ENCODE measurements at regions not wholly inside any gene's neighbourhood (a gene's known extent, or its start where the extent isn't known, plus 50 kb on each side); places are given as distances from the start of the nearest gene placed in this dataset.

DNA sequence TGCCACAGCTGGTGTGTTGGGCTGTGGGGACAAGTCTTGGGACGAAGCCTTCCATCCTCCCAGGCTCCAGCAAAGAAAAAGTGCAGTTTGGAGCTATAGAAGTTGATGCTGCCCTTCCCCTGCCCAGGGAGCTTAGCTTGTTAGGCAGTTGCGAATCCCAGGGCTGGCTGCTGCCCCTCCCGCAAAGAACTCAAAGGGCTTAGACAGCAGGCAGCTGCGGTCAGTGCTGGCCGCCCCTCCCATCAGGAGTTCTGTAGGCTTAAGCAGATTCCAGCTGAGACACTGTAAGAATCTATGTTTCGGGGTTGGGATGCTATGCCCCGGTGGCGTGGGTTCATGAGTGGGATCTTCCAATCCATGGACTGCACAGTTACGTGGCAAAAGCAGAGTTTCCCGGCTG lies 956.7 kb downstream of the GLUD2 start:
- TF ChIP-seq, protein P1, sequence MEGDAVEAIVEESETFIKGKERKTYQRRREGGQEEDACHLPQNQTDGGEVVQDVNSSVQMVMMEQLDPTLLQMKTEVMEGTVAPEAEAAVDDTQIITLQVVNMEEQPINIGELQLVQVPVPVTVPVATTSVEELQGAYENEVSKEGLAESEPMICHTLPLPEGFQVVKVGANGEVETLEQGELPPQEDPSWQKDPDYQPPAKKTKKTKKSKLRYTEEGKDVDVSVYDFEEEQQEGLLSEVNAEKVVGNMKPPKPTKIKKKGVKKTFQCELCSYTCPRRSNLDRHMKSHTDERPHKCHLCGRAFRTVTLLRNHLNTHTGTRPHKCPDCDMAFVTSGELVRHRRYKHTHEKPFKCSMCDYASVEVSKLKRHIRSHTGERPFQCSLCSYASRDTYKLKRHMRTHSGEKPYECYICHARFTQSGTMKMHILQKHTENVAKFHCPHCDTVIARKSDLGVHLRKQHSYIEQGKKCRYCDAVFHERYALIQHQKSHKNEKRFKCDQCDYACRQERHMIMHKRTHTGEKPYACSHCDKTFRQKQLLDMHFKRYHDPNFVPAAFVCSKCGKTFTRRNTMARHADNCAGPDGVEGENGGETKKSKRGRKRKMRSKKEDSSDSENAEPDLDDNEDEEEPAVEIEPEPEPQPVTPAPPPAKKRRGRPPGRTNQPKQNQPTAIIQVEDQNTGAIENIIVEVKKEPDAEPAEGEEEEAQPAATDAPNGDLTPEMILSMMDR (IDR thresholded peaks at IDR 0.05): no peak
- TF ChIP-seq POLR2A (IDR thresholded peaks at IDR 0.05): no peak

Data from testis (tissue), 2 donors.